HEK293 (cell line): ENCODE measurements at regions not wholly inside any gene's neighbourhood (a gene's known extent, or its start where the extent isn't known, plus 50 kb on each side); places are given as distances from the start of the nearest gene placed in this dataset.

Experiments used
- PRDM4 ChIP-seq: fragments of 450-650 bp; formaldehyde crosslinking; IDR thresholded peaks from 2 replicates; pipeline ENCODE4 v1.5.1; 2017; ENCODE audit warnings: missing biosample characterization, missing genetic modification characterization
- ZBTB10 ChIP-seq: fragments of 450-650 bp; formaldehyde crosslinking; IDR thresholded peaks from 2 replicates; pipeline ENCODE4 v1.5.1; 2016; ENCODE audit warnings: missing biosample characterization, missing genetic modification characterization
- ZNF157 ChIP-seq: fragments of 450-650 bp; formaldehyde crosslinking; IDR thresholded peaks from 2 replicates; pipeline ENCODE4 v1.5.1; 2016; ENCODE audit warnings: missing biosample characterization, missing genetic modification characterization
- ZNF169 ChIP-seq: fragments of 450-650 bp; formaldehyde crosslinking; IDR thresholded peaks from 2 replicates; pipeline ENCODE4 v1.5.1; 2016; ENCODE audit warnings: missing biosample characterization, missing genetic modification characterization
- ZNF18 ChIP-seq: fragments of 450-650 bp; formaldehyde crosslinking; IDR thresholded peaks from 2 replicates; pipeline ENCODE4 v1.5.1; 2016; ENCODE audit warnings: missing biosample characterization, missing genetic modification characterization
- ZNF292 ChIP-seq: fragments of 450-650 bp; formaldehyde crosslinking; IDR thresholded peaks from 2 replicates; pipeline ENCODE4 v1.5.1; 2016; ENCODE audit warnings: low read depth, missing biosample characterization, missing genetic modification characterization, borderline replicate concordance
- ZNF585B ChIP-seq: fragments of 450-650 bp; formaldehyde crosslinking; IDR thresholded peaks from 2 replicates; pipeline ENCODE4 v1.5.1; 2016; ENCODE audit warnings: missing biosample characterization, missing genetic modification characterization
- ZNF654 ChIP-seq: fragments of 450-650 bp; formaldehyde crosslinking; IDR thresholded peaks from 2 replicates; pipeline ENCODE4 v1.5.1; 2016; ENCODE audit warnings: low read depth, missing biosample characterization, missing genetic modification characterization
- ZSCAN18 ChIP-seq: fragments of 450-650 bp; formaldehyde crosslinking; IDR thresholded peaks from 2 replicates; pipeline ENCODE4 v1.5.1; 2016; ENCODE audit warnings: missing biosample characterization, missing genetic modification characterization

- TF ChIP-seq ZNF18 (no peak), ZNF169 (tag by site-specific recombination) (no peak), ZNF585B (tag by site-specific recombination) (no peak), ZNF292 (no peak), PRDM4 (tag by site-specific recombination) (no peak), ZNF654 (tag by site-specific recombination) (no peak), ZBTB10 (no peak), ZNF157 (tag by site-specific recombination) (no peak), ZSCAN18 (tag by site-specific recombination) (no peak)
Observed at GRCh38 chr7:155247479-155248365, 50.0 kb upstream of the INSIG1 start (continued).
